NCI-H2081 (cell line): ENCODE measurements at regions not wholly inside any gene's neighbourhood (a gene's known extent, or its start where the extent isn't known, plus 50 kb on each side); places are given as distances from the start of the nearest gene placed in this dataset.
"Not testable (repeated sequence)": the region's sequence is repeated elsewhere in the genome, so short reads cannot be mapped to it uniquely, and the experiment has no call there.

Source experiments
- DNase-seq, 2 experiments: peaks; one replicate each; lab custom pipeline; 2025; lab: John Stamatoyannopoulos, UW

- no peak for DNase-seq
These were observed 50.1 kb upstream of the BCL6 start for GRCh38 chr3:187795207-187795960.

GRCh38 chr3:187798126-187798525 lies 52.9 kb upstream of the BCL6 start:
- DNase-seq: no peak

DNA sequence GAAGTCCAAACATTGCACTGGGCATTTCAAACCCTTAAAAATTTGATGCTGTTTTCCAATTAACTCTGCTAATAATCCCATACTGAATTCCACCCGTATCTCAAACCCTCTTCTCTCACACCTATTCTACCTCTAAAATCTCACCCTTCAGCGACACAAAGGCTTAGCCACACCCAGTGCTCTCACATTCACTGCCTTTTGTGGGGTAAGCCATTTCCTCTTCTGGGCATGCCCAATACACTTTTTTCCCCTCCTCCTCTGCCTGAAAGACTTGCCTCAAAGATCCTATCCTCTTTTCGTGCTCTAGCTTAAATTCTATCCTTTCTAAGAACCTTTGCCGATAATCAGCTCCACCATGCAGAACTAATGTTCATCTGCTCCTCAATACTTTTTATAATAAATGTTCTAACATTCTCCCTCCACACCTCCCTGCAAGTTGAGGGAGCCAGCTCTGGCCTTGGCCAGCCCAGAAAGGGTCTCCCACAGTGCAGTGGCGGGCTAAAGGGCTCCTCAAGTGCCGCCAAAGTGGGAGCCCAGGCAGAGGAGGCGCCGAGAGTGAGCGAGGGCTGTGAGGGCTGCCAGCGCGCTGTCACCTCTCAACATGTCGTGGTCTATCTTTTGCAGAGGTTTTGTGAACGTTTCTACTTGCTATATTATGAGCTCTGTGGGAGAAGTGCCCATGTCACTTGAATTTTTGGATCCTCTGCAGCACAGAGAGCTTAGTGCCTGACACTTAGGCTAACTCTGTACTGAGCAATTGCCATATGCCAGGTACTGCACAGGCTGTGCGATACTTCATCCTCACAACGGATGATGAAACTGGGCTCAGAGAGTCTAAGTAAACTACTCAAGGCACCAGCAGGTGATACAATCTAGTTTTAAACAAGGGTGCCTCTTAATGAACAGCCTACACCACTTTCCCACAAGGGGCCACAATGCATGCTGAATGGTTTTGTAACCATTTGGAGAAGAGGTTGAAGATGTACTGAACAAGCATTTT lies 53.6 kb upstream of the BCL6 start:
- no peak for DNase-seq

GRCh38 chr3:187799942-187800641 lies 54.8 kb upstream of the BCL6 start:
- no peak for DNase-seq

GRCh38 chr3:187801152-187801551 lies 55.9 kb upstream of the BCL6 start:
- no peak for DNase-seq

DNA sequence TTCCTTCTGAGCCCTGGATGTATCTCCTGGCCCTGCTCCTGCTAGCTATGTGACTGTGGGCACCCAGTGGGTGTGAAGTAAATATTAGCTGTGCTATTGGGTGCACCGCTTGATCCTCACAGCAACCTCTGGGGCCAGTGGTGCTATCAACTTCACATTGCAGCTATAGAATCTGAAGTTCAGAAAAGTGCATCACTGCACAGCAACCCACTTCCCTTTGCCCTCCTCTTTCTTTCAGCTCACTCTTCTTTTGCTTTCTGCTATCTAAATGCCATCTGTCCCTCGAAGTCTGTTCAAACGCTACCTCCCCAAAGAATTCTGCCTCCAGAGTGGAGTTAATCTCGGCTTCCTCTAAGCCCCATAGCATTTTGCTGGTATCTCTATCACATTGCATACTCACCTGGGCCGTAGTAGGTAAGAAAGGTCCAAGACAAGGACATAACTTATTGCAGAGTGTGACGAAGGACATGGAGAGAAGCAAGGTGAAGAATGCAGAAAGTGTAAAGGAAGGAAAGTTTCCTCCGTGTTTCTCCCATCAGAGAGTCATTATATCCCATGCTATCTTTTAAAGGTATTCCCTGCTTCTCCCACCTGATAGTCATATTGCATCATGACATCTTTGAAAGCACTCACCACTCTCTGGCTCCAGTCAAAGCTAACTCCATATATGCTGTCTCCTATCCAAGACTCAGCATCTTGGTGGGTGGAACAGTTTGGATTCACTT lies 57.1 kb upstream of the BCL6 start:
- DNase-seq: no peak

DNA sequence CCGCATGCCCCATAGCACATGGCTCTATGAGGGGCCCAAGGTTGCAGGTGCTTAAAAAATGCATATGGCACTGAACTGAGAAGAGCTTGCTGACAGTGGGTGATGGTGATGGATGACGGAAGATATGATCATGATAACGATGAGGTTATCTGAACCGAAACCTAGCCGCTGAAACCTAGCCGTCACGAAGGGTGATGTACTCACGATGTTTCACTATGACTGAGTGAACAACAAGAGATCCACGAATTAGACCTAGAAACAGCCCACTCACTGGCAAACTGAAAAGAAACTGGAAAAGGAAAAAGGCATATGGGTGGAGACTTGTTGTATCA lies 57.6 kb upstream of the BCL6 start:
- DNase-seq: no peak

DNA sequence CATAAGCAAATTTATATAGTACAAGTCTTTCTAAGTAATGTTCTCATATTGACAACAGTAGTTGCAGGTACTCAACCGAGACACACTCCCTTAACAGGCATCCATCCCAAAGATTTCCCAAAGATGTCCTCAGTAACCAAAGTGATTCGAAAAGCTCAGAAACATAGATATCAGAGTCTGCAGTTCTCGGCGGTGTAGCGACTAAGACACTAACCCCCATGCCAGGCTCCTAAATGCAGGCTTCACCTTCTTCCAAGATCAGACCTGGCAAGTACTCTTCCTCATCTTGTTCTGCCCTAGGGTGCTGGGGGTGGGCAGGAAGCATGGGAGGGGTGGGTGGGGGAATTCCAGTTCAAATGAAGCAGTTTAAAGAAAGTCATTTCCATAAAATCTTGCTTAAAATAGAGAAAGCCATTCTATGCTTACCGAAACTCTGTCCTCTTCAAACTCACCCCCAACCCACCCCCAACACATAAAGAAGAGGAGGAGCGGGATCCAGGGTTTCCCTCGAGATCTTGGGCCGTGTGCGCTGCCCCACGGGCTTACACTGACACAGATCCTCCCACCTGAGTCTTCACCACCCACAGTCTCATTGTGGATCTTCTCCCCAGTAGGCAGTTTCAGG lies 59.0 kb upstream of the BCL6 start:
- no peak for DNase-seq

DNA sequence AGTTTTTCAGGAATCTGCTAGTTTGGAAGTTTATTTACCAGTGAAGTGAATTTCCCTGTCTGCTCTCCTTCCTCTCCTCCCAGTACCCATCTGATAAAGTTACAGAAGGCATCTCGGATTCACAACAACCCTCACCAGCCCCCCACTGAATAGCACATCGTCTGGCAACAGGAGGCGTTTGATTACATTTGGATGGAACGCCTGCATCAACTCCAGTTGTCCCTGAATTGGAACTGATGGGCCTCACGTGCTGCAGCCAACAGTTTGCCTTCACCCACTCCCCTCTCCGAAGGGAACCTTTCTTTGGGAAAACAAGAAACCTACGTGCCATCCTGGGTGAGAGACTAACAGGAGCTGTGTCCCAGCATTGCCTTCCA lies 59.5 kb upstream of the BCL6 start:
- DNase-seq: no peak

DNA sequence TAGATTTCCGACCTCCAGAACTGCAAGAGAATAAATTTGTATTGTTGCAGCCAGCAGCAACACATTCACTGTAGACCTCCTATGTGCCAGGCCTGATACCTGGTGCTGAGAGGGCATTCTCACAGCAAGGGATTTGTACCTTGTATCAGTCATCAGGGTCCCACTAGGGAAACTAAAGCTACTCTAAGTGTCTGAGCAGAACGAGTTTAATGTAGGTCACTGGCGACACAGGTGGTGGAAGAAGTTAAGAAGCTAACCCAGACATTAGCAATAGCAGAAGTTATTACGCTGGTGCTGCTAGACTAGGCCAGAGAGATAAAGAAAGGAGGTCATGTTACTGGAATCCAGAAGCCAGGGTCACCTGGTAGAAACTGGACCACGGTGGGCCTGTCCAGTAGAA lies 60.5 kb upstream of the BCL6 start:
- DNase-seq: no peak

GRCh38 chr3:187807086-187807862 lies 62.0 kb upstream of the BCL6 start:
- DNase-seq: no peak

- DNase-seq: no peak
These were observed 63.2 kb upstream of the BCL6 start for GRCh38 chr3:187808527-187808895.

DNA sequence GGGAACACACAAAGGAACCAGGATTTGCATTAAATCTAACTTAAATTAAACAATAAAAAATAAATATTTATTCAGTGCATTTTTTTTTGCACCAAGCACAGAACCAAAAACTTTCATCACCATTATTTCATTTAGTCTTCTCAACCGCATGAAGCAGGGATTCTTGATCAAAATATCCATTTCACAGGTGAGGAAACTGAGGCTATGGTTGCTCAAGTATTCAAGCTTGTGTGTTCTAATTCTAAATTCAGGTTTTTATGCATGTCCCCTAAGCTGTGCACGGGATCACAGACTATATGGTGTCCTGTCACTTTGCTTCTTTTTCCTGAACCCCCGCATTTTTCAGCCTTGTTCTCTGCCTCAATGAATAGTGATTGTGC lies 64.3 kb upstream of the BCL6 start:
- no peak for DNase-seq

DNA sequence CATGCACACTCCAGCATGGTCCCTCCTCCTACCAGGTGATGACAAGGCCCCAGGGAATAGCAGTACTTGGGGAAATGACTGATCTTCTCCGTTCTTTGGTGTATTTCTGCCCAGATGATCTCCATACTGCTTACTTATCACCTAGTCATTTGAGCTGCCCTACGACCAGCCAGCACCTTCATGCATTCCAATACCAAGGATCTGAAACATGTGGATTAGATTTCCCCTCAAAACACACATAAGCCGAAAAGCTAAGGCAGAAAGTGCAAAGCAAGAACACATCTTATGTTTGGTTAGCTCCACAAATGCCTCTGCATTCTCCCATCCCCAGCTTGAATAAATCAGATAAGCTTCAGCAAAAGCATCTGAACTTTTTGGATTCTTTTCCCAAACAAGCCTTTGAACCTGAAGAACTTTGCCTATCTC lies 64.8 kb upstream of the BCL6 start:
- DNase-seq: no peak

- DNase-seq: no peak
These were observed 66.5 kb upstream of the BCL6 start for GRCh38 chr3:187811585-187812250.

GRCh38 chr3:187812496-187812895 lies 67.2 kb upstream of the BCL6 start:
- no peak for DNase-seq

DNA sequence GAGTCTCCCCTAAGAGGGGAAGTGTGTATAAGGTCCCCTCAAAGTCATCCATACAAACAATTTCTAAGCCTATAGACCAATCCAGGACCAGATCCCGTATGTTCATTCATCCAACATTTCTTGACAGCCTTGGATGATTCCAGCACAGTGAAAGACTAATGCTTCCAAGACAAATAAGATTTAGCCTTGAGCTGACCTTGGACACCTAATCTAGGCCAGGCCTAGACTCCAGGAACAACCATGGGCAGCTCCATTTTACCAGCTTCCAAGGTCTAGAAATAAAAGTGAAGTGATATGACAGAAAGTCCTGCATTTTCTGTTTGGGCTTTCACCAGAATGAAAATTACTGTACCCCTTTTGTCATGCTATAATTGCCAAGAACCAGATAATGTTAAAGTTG lies 67.9 kb upstream of the BCL6 start:
- DNase-seq: no peak

GRCh38 chr3:187817766-187818165 lies 72.5 kb upstream of the BCL6 start:
- DNase-seq: not testable (repeated sequence)

GRCh38 chr3:187821616-187822317 lies 76.5 kb upstream of the BCL6 start:
- DNase-seq: no peak

DNA sequence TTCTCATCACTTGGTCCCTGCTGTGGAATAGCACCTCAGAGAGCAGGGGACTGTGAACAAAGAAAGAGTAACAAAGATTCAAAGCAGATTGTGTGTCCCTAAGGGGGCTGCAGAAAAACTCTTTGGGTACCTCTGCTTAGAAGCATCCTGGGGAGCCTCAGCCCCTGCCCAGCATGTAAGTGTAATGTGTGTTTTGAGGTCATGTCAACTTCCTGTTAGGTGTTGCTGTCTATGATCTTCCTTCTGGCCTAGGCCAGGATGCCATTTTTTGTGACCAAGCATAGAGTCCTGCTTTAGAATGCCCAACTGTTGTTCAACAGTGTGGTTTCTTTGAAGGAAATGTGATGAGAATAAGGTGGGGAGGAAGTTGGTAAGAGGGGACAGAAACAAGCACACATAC lies 77.1 kb upstream of the BCL6 start:
- DNase-seq: no peak
